Adrenal gland (tissue), 9 donors: ENCODE measurements at regions not wholly inside any gene's neighbourhood (a gene's known extent, or its start where the extent isn't known, plus 50 kb on each side); places are given as distances from the start of the nearest gene placed in this dataset.

Experiments used
- DNase-seq, 7 donors: peaks; one replicate each; pipeline ENCODE4 v3.0.0-alpha.2; 2019 to 2020
- H3K27ac ChIP-seq, 5 donors: fragments of 200-600 bp; sonication (generic) in 4 of 5; 1 replicate in 3 of 5; 2 replicates in 2 of 5; pipeline versions ENCODE4 v1.5.1 to v1.8.0; 2016 to 2020; ENCODE audit warnings: mild to moderate bottlenecking in 1 of 5
- H3K27me3 ChIP-seq: fragments of 200-600 bp; 2 replicates; pipeline ENCODE4 v1.8.0; 2021
- H3K36me3 ChIP-seq, 2 donors: fragments of 200-600 bp; replicated peaks in 1 of 2; 1 replicate in 1 of 2; 2 replicates in 1 of 2; pipeline versions ENCODE4 v1.5.1 to v1.8.0; 2018 to 2022
- H3K4me1 ChIP-seq, 2 donors: fragments of 200-600 bp; replicated peaks in 1 of 2; 1 replicate in 1 of 2; 2 replicates in 1 of 2; pipeline versions ENCODE4 v1.5.1 to v1.8.0; 2018 to 2021
- H3K4me3 ChIP-seq, 4 donors: fragments of 200-600 bp; sonication (generic) in 3 of 4; one replicate each; pipeline ENCODE4 v1.5.1; 2016 to 2018
- H3K9me3 ChIP-seq, 3 donors: fragments of 200-600 bp; sonication (generic) in 1 of 3; replicated peaks in 1 of 3; 1 replicate in 2 of 3; 2 replicates in 1 of 3; pipeline versions ENCODE4 v1.5.1 to v1.8.0; 2016 to 2021
- CTCF ChIP-seq, 6 experiments: fragments of 450-650 bp in 4 of 6; fragments of 200-600 bp in 2 of 6; sonication (generic) in 1 of 6; IDR thresholded peaks; 1 replicate in 5 of 6; 2 replicates in 1 of 6; pipeline versions ENCODE4 v1.5.1 to v1.8.0; 2016 to 2021; ENCODE audit warnings: antibody characterized with exemption in 6 of 6, mild to moderate bottlenecking in 2 of 6, moderate library complexity in 1 of 6
- POLR2A ChIP-seq, 2 donors: fragments of 450-650 bp; IDR thresholded peaks; one replicate each; pipeline ENCODE4 v1.6.1; 2017; ENCODE audit warnings: antibody characterized with exemption in 2 of 2, mild to moderate bottlenecking in 2 of 2, moderate library complexity in 1 of 2
- WGBS, 4 donors: extraction: QIAGEN DNeasy Blood & Tissue Kit in 2 of 4; methylation state at CpG; one replicate each; pipeline versions ENCODE4 v1.1.5 to v1.1.7; 2013 to 2017; 5-methylcytosine and 5-hydroxymethylcytosine counted together
- intact Hi-C, 2 donors: fragments of 100-400 bp; cut with DNase I; formaldehyde crosslinking; loops; one replicate each; pipeline versions ENCODE4 v1.14.1 to v1.15.0; 2022 to 2023
- donor health status: healthy with polysubstance abuse.
- donor health status: Bipolar disorder and iron deficiency.
- donor health status: DM: yes; HTN: yes; CAD: no.
- donor health status: DM: no; HTN: no; CAD: no.
- donor health status: DM: no; HTN: no; CAD: no.

GRCh38 chr5:9739135-9739534 lies 109.0 kb upstream of the TAS2R1 start:
- DNase-seq: no peak
- Histone ChIP-seq H3K27ac (no peak overlapping the region), H3K36me3 (no peaks in the 10 kb centered on the region), H3K4me3 (no peak overlapping the region), H3K9me3 (no peaks in the 10 kb centered on the region), H3K27me3 (no peaks in the 10 kb centered on the region), H3K4me1 (no peaks in the 10 kb centered on the region)
- WGBS, 4 donors: 78 to 82% (median 81%) methylated on average over 3 of the region's 3 CpGs
- intact Hi-C loops: no loop called here
- TF ChIP-seq CTCF (IDR thresholded peaks at IDR 0.05) (no peak), POLR2A (IDR thresholded peaks at IDR 0.05) (no peak)

GRCh38 chr5:9737265-9737664 lies 107.1 kb upstream of the TAS2R1 start:
- TF ChIP-seq CTCF (IDR thresholded peaks at IDR 0.05): no peak
- TF ChIP-seq POLR2A (IDR thresholded peaks at IDR 0.05): no peak
- intact Hi-C loops: no loop called here
- no peaks in the 10 kb centered on the region for H3K27me3 ChIP-seq

GRCh38 chr5:9733486-9733885 lies 103.3 kb upstream of the TAS2R1 start:
- Histone ChIP-seq H3K4me1 (no peaks in the 10 kb centered on the region), H3K27ac (no peak overlapping the region), H3K27me3 (no peaks in the 10 kb centered on the region), H3K4me3 (no peak overlapping the region), H3K9me3 (no peaks in the 10 kb centered on the region), H3K36me3 (no peaks in the 10 kb centered on the region)
- 55 to 67% (median 62%) methylated on average over 4 of the region's 4 CpGs for WGBS, 4 donors
- TF ChIP-seq POLR2A (IDR thresholded peaks at IDR 0.05): no peak
- no peak for TF ChIP-seq CTCF (IDR thresholded peaks at IDR 0.05)
- DNase-seq: no peak
- intact Hi-C loops: no loop called here

More at GRCh38 chr5:9737265-9737664, 107.1 kb upstream of the TAS2R1 start:
- DNase-seq: no peak
- Histone ChIP-seq H3K36me3 (no peaks in the 10 kb centered on the region), H3K27ac (no peak overlapping the region), H3K9me3 (no peaks in the 10 kb centered on the region), H3K4me1 (no peaks in the 10 kb centered on the region), H3K4me3 (no peak overlapping the region)
- 72 to 75% (median 73%) methylated on average over 4 of the region's 4 CpGs for WGBS, 4 donors

GRCh38 chr5:9731159-9731558 lies 101.0 kb upstream of the TAS2R1 start:
- no peak overlapping the region for H3K27ac ChIP-seq
- TF ChIP-seq POLR2A (IDR thresholded peaks at IDR 0.05) (no peak), CTCF (IDR thresholded peaks at IDR 0.05) (no peak)
- no peaks in the 10 kb centered on the region for H3K9me3 ChIP-seq
- H3K4me1 ChIP-seq: no peaks in the 10 kb centered on the region
- no peaks in the 10 kb centered on the region for H3K36me3 ChIP-seq
- H3K27me3 ChIP-seq: no peaks in the 10 kb centered on the region
- intact Hi-C loops: no loop called here
- DNase-seq: no peak
- no peak overlapping the region for H3K4me3 ChIP-seq
- 55 to 75% (median 62%) methylated on average over 11 of the region's 11 CpGs for WGBS, 4 donors
